K562 (cell line): ENCODE measurements at regions not wholly inside any gene's neighbourhood (a gene's known extent, or its start where the extent isn't known, plus 50 kb on each side); places are given as distances from the start of the nearest gene placed in this dataset.
A peak's percentile ranks its signal among the peaks of the same experiment; 100 is the strongest.

Experiments
- ATAC-seq: fragments of 200-7000 bp; cut with Tn5 transposase; 3 replicates; pipeline ENCODE4 v1.9.1; 2020; ENCODE audit warnings: moderate library complexity
- BruUV-seq: library from RNA; stranded (reverse); fragments of 400-500 nt; replicated peaks from 2 replicates; lab custom pipeline; 2021; lab: Mats Ljungman, UMichigan
- CTCF ChIA-PET: fragments of 300-600 bp; formaldehyde crosslinking; extraction: SDS; loops from one replicate; lab custom pipeline; 2021; ENCODE audit warnings: low intra/inter-chr PET ratio; lab: Yijun Ruan, JAX
- POLR2A ChIA-PET: fragments of 300-600, 350-650 bp; sonication (Branson Sonifier 250); formaldehyde crosslinking; extraction: SDS; loops from one replicate; lab custom pipeline; 2021; ENCODE audit warnings: antibody characterized with exemption, inconsistent platforms; lab: Yijun Ruan, JAX
- DNase-seq, 4 experiments: peaks; one replicate each; pipeline versions ENCODE4 v3.0.0 to v3.0.0-alpha.2; 2011 to 2018; ENCODE audit warnings: low spot score in 3 of 4, mixed read lengths in 3 of 4; ENCODE audit errors: extremely low read depth in 1 of 4
- FAIRE-seq: peaks from 2 replicates; lab custom pipeline; 2011; peaks lifted over from hg19 to GRCh38; lab: Jason Lieb, UNC
- H2AFZ ChIP-seq: 2 replicates; pipeline ENCODE4 v1.6.0; 2011; ENCODE audit warnings: low read depth, low read length, control low read depth, inconsistent platforms
- H3K27ac ChIP-seq: fragments of 200-600 bp; 3 replicates; pipeline ENCODE4 v1.8.0; 2011; ENCODE audit warnings: low read depth, mild to moderate bottlenecking, control low read depth, inconsistent platforms, low read length, moderate library complexity, mixed read lengths; ENCODE audit errors: extremely low read depth
- H3K27me3 ChIP-seq, 2 experiments: fragments of 300-600 bp in 1 of 2; 2 replicates in 1 of 2; 3 replicates in 1 of 2; pipeline versions ENCODE4 v1.6.0 to v1.8.0; 2011; ENCODE audit warnings: inconsistent platforms in 2 of 2, low read length in 2 of 2, mild to moderate bottlenecking in 1 of 2, mixed read lengths in 1 of 2, moderate library complexity in 1 of 2; ENCODE audit not compliant: control insufficient read depth in 2 of 2, insufficient read depth in 2 of 2
- H3K36me3 ChIP-seq: fragments of 300-600 bp; 3 replicates; pipeline ENCODE4 v1.8.0; 2011; ENCODE audit warnings: mild to moderate bottlenecking, low read length, inconsistent platforms; ENCODE audit not compliant: control insufficient read depth, insufficient read depth
- H3K4me1 ChIP-seq, 2 experiments: fragments of 200-600 bp in 1 of 2; replicated peaks in 1 of 2; 2 replicates in 1 of 2; 3 replicates in 1 of 2; pipeline versions ENCODE4 v1.5.1 to v1.8.0; 2011; ENCODE audit warnings: inconsistent platforms in 2 of 2, low read length in 2 of 2, mild to moderate bottlenecking in 1 of 2, mixed read lengths in 1 of 2, moderate library complexity in 1 of 2; ENCODE audit not compliant: control insufficient read depth in 2 of 2, insufficient read depth in 2 of 2
- H3K4me2 ChIP-seq: 2 replicates; pipeline ENCODE4 v1.6.1; 2011; ENCODE audit warnings: low read length, control low read depth, inconsistent platforms, mixed read lengths; ENCODE audit not compliant: insufficient read depth
- H3K4me3 ChIP-seq: fragments of 200-600 bp; sonication (generic), shearing (Covaris generic); 2 replicates; pipeline ENCODE4 v1.5.1; 2016; ENCODE audit warnings: control low read depth, inconsistent platforms
- H3K79me2 ChIP-seq: fragments of 200-600 bp; 3 replicates; pipeline ENCODE4 v1.8.0; 2011; ENCODE audit warnings: low read length, inconsistent platforms; ENCODE audit not compliant: control insufficient read depth, insufficient read depth
- H3K9ac ChIP-seq, 2 experiments: 2 replicates each; pipeline versions ENCODE4 v1.6.0 to v1.6.1; 2011; ENCODE audit warnings: low read depth in 2 of 2, low read length in 2 of 2, control low read depth in 1 of 2, inconsistent platforms in 1 of 2, mild to moderate bottlenecking in 1 of 2, mixed read lengths in 1 of 2; ENCODE audit not compliant: insufficient read depth in 1 of 2
- H3K9me1 ChIP-seq: one replicate; pipeline ENCODE4 v1.6.0; 2011; ENCODE audit warnings: inconsistent platforms, mild to moderate bottlenecking, low read length, moderate library complexity; ENCODE audit not compliant: control insufficient read depth, insufficient read depth
- H3K9me3 ChIP-seq: replicated peaks from 2 replicates; pipeline ENCODE4 v1.5.1; 2011; ENCODE audit warnings: low read depth, low read length, inconsistent platforms; ENCODE audit not compliant: control insufficient read depth, insufficient read depth
- H4K20me1 ChIP-seq: replicated peaks from 2 replicates; pipeline ENCODE4 v1.6.1; 2011; ENCODE audit warnings: low read length, inconsistent platforms, mixed read lengths; ENCODE audit not compliant: control insufficient read depth, insufficient read depth
- CBFA2T3 ChIP-seq: fragments of 450-650 bp; IDR thresholded peaks from 2 replicates; pipeline ENCODE4 v1.6.1; 2017
- ZNF316 ChIP-seq: fragments of 450-650 bp; IDR thresholded peaks from 2 replicates; pipeline ENCODE4 v1.6.1; 2016
- ZNF785 ChIP-seq: fragments of 250-450 bp; sonication (Bioruptor Pico); IDR thresholded peaks from 2 replicates; pipeline ENCODE4 v1.4.0; 2020; ENCODE audit warnings: mild to moderate bottlenecking
- WGBS: fragments of 100-300 bp; shearing (Covaris generic); methylation state at CpG from one replicate; pipeline ENCODE4 v1.1.6; 2016; ENCODE audit warnings: low coverage, mixed read lengths; ENCODE audit not compliant: insufficient coverage; ENCODE audit errors: missing lambda C conversion rate; 5-methylcytosine and 5-hydroxymethylcytosine counted together
- in situ Hi-C: fragments of 300-500 bp; cut with MboI; formaldehyde crosslinking; loops from 4 replicates; pipeline ENCODE4 v1.15.0; 2018; ENCODE audit warnings: inconsistent platforms, mixed read lengths
- intact Hi-C: fragments of 100-400 bp; cut with micrococcal nuclease; formaldehyde crosslinking; loops from 2 replicates; pipeline ENCODE4 v1.14.2; 2022
- TF ChIP-seq, protein P1 (sequence below): fragments of 450-650 bp; IDR thresholded peaks from 2 replicates; pipeline ENCODE4 v1.6.1; 2018; ENCODE audit warnings: mild to moderate bottlenecking, low read depth; ENCODE audit not compliant: partially characterized antibody
- TF ChIP-seq, protein P2 (sequence below), 2 experiments: IDR thresholded peaks; 2 replicates each; pipeline ENCODE4 v1.6.1; 2011; ENCODE audit warnings: borderline replicate concordance in 1 of 2, control low read depth in 1 of 2, low read depth in 1 of 2, low read length in 1 of 2, mild to moderate bottlenecking in 1 of 2, mixed read lengths in 1 of 2, moderate library complexity in 1 of 2; ENCODE audit not compliant: insufficient read depth in 1 of 2, insufficient read length in 1 of 2, poor library complexity in 1 of 2, severe bottlenecking in 1 of 2; ENCODE audit errors: extremely low read depth in 1 of 2

- TF ChIP-seq, protein P1, sequence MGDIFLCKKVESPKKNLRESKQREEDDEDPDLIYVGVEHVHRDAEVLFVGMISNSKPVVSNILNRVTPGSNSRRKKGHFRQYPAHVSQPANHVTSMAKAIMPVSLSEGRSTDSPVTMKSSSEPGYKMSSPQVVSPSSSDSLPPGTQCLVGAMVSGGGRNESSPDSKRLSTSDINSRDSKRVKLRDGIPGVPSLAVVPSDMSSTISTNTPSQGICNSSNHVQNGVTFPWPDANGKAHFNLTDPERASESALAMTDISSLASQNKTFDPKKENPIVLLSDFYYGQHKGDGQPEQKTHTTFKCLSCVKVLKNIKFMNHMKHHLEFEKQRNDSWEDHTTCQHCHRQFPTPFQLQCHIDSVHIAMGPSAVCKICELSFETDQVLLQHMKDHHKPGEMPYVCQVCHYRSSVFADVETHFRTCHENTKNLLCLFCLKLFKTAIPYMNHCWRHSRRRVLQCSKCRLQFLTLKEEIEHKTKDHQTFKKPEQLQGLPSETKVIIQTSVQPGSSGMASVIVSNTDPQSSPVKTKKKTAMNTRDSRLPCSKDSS, result no peak
- TF ChIP-seq, protein P2, sequence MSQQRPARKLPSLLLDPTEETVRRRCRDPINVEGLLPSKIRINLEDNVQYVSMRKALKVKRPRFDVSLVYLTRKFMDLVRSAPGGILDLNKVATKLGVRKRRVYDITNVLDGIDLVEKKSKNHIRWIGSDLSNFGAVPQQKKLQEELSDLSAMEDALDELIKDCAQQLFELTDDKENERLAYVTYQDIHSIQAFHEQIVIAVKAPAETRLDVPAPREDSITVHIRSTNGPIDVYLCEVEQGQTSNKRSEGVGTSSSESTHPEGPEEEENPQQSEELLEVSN (IDR thresholded peaks at IDR 0.05; ENCODE audit: borderline replicate concordance in 1 of 2, extremely low read depth in 1 of 2, insufficient read depth in 1 of 2, insufficient read length in 1 of 2, low read depth in 1 of 2, low read length in 1 of 2, poor library complexity in 1 of 2, severe bottlenecking in 1 of 2), result no peak
- no peak for TF ChIP-seq CBFA2T3
Measured at GRCh38 chr13:58134525-58134924, 503.0 kb downstream of the PCDH17 start (continued).

DNA sequence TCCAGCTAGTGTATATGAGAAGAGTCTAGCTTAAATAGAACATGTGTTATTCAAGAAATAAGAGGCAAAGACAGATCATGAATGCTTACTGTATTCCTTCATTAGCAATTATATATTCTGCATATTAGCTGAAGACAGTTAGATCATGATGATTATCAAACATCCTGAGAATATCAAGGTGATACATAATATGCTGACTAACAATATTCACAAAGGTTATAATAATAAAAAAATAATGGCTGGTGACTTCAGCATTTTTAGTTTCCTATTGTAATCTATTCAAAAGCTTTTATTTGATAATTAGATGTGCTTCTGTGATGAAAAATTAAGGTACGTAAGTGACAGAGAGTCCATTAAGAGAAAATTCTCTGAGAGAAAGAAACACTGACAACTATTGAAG, 511.4 kb downstream of the PCDH17 start:
- no peaks in the 10 kb centered on the region for H4K20me1 ChIP-seq
- no peaks in the 10 kb centered on the region for H3K9me1 ChIP-seq
- no peaks in the 10 kb centered on the region for H3K9me3 ChIP-seq
- CTCF ChIA-PET, result no interaction called here
- H3K4me3 ChIP-seq, result no peak overlapping the region
- H3K4me2 ChIP-seq, result no peak overlapping the region
- intact Hi-C loops, result no loop called here
- FAIRE-seq (no peak), ATAC-seq (no peak), DNase-seq (no peak)
- POLR2A ChIA-PET, result no interaction called here
- H3K79me2 ChIP-seq, result no peaks in the 10 kb centered on the region
- 17% methylated on average over 1 of the region's 1 CpG for WGBS
- no peak overlapping the region for H2AFZ ChIP-seq
- no peaks in the 10 kb centered on the region for H3K4me1 ChIP-seq
- no peak overlapping the region for H3K27ac ChIP-seq
- BruUV-seq, result no TSS peak
- no peaks in the 10 kb centered on the region for H3K36me3 ChIP-seq
- TF ChIP-seq ZNF316 (peak; percentile 18; the same call in 1 of the 2 replicates), ZNF785 (no peak)
- TF ChIP-seq, all 486 proteins: peak for 1
- in situ Hi-C loops, result no loop called here
- H3K9ac ChIP-seq, result no peak overlapping the region
- no peaks in the 10 kb centered on the region for H3K27me3 ChIP-seq
